Peyer's patch (tissue), 4 donors: ENCODE measurements at regions not wholly inside any gene's neighbourhood (a gene's known extent, or its start where the extent isn't known, plus 50 kb on each side); places are given as distances from the start of the nearest gene placed in this dataset.

ENCODE experiments used
- DNase-seq, 3 donors: peaks; one replicate each; pipeline ENCODE4 v3.0.0-alpha.2; 2017 to 2019
- H3K27ac ChIP-seq, 4 donors: fragments of 200-600 bp; sonication (generic); one replicate each; pipeline ENCODE4 v1.5.1; 2016 to 2019
- H3K27me3 ChIP-seq, 2 donors: fragments of 200-600 bp; sonication (generic); one replicate each; pipeline ENCODE4 v1.5.1; 2019
- H3K36me3 ChIP-seq, 3 donors: fragments of 200-600 bp; sonication (generic); one replicate each; pipeline ENCODE4 v1.5.1; 2016 to 2019
- H3K4me1 ChIP-seq, 4 donors: fragments of 200-600 bp; sonication (generic); one replicate each; pipeline ENCODE4 v1.5.1; 2016 to 2019
- H3K4me3 ChIP-seq, 4 donors: fragments of 200-600 bp; sonication (generic); 1 replicate in 3 of 4; 2 replicates in 1 of 4; pipeline ENCODE4 v1.5.1; 2016 to 2019; ENCODE audit warnings: mild to moderate bottlenecking in 1 of 4
- H3K9me3 ChIP-seq, 4 donors: fragments of 200-600 bp; sonication (generic); one replicate each; pipeline ENCODE4 v1.5.1; 2016 to 2019; ENCODE audit warnings: mild to moderate bottlenecking in 1 of 4
- CTCF ChIP-seq, 6 experiments: fragments of 450-650 bp in 4 of 6; fragments of 200-600 bp in 2 of 6; sonication (generic) in 1 of 6; IDR thresholded peaks; one replicate each; pipeline ENCODE4 v1.5.1; 2017 to 2019; ENCODE audit warnings: antibody characterized with exemption in 6 of 6, mild to moderate bottlenecking in 3 of 6, moderate library complexity in 1 of 6
- POLR2A ChIP-seq, 2 donors: fragments of 450-650 bp; IDR thresholded peaks; one replicate each; pipeline ENCODE4 v1.5.1; 2017; ENCODE audit warnings: antibody characterized with exemption in 2 of 2, mild to moderate bottlenecking in 2 of 2, moderate library complexity in 2 of 2

GRCh38 chr11:127149410-127149809, 148.8 kb upstream of the KIRREL3 start:
- no peak for DNase-seq
- TF ChIP-seq CTCF (IDR thresholded peaks at IDR 0.05) (no peak), POLR2A (IDR thresholded peaks at IDR 0.05) (no peak)
- Histone ChIP-seq H3K4me1 (no peaks in the 10 kb centered on the region), H3K4me3 (no peak overlapping the region), H3K27me3 (no peaks in the 10 kb centered on the region), H3K27ac (no peak overlapping the region), H3K9me3 (no peaks in the 10 kb centered on the region), H3K36me3 (no peaks in the 10 kb centered on the region)

GRCh38 chr11:127143251-127143650, 142.7 kb upstream of the KIRREL3 start:
- H3K27me3 ChIP-seq, result no peaks in the 10 kb centered on the region
- no peaks in the 10 kb centered on the region for H3K4me1 ChIP-seq
- no peak for DNase-seq
- no peak for TF ChIP-seq CTCF (IDR thresholded peaks at IDR 0.05)
- no peak for TF ChIP-seq POLR2A (IDR thresholded peaks at IDR 0.05)
- H3K4me3 ChIP-seq, result no peak overlapping the region
- H3K36me3 ChIP-seq, result no peaks in the 10 kb centered on the region
- H3K27ac ChIP-seq, result no peak overlapping the region
- H3K9me3 ChIP-seq, result no peaks in the 10 kb centered on the region

- DNase-seq, result no peak
- no peaks in the 10 kb centered on the region for H3K9me3 ChIP-seq
Measured at GRCh38 chr11:127138613-127139012, 138.0 kb upstream of the KIRREL3 start.

GRCh38 chr11:127137771-127138280, 137.3 kb upstream of the KIRREL3 start:
- no peaks in the 10 kb centered on the region for H3K36me3 ChIP-seq
- no peak for TF ChIP-seq POLR2A (IDR thresholded peaks at IDR 0.05)
- TF ChIP-seq CTCF (IDR thresholded peaks at IDR 0.05), result no peak
- DNase-seq, result no peak
- H3K27ac ChIP-seq, result no peak overlapping the region
- no peaks in the 10 kb centered on the region for H3K9me3 ChIP-seq
- H3K4me3 ChIP-seq, result no peak overlapping the region
- H3K27me3 ChIP-seq, result no peaks in the 10 kb centered on the region
- no peaks in the 10 kb centered on the region for H3K4me1 ChIP-seq

More at GRCh38 chr11:127138613-127139012, 138.0 kb upstream of the KIRREL3 start:
- no peak for TF ChIP-seq POLR2A (IDR thresholded peaks at IDR 0.05)
- TF ChIP-seq CTCF (IDR thresholded peaks at IDR 0.05), result no peak
- H3K27me3 ChIP-seq, result no peaks in the 10 kb centered on the region
- H3K36me3 ChIP-seq, result no peaks in the 10 kb centered on the region
- H3K4me3 ChIP-seq, result no peak overlapping the region
- no peak overlapping the region for H3K27ac ChIP-seq
- H3K4me1 ChIP-seq, result no peaks in the 10 kb centered on the region

GRCh38 chr11:127136438-127136837, 135.9 kb upstream of the KIRREL3 start:
- no peak overlapping the region for H3K27ac ChIP-seq
- no peaks in the 10 kb centered on the region for H3K27me3 ChIP-seq
- H3K36me3 ChIP-seq, result no peaks in the 10 kb centered on the region
- no peak overlapping the region for H3K4me3 ChIP-seq
- no peak for DNase-seq
- TF ChIP-seq CTCF (IDR thresholded peaks at IDR 0.05) (no peak), POLR2A (IDR thresholded peaks at IDR 0.05) (no peak)
- H3K4me1 ChIP-seq, result no peaks in the 10 kb centered on the region
- H3K9me3 ChIP-seq, result no peaks in the 10 kb centered on the region

- no peak for TF ChIP-seq CTCF (IDR thresholded peaks at IDR 0.05)
- no peak for TF ChIP-seq POLR2A (IDR thresholded peaks at IDR 0.05)
- no peak for DNase-seq
- H3K27me3 ChIP-seq, result no peaks in the 10 kb centered on the region
- H3K4me1 ChIP-seq, result no peaks in the 10 kb centered on the region
- H3K36me3 ChIP-seq, result no peaks in the 10 kb centered on the region
- no peaks in the 10 kb centered on the region for H3K9me3 ChIP-seq
- no peak overlapping the region for H3K27ac ChIP-seq
- H3K4me3 ChIP-seq, result no peak overlapping the region
Measured at GRCh38 chr11:127135256-127135655, 134.7 kb upstream of the KIRREL3 start.
